ENCODE measurements at regions not wholly inside any gene's neighbourhood (a gene's known extent, or its start where the extent isn't known, plus 50 kb on each side); places are given as distances from the start of the nearest gene placed in this dataset.

- Histone ChIP-seq H3K4me3 (ENCODE audit: low read depth in 1 of 2, low read length in 1 of 2) (no peak overlapping the region), H3K36me3 (no peaks in the 10 kb centered on the region), H3K27me3 (peaks cover 11% of the 10 kb centered on the region), H3K9me3 (no peaks in the 10 kb centered on the region), H3K27ac (no peak overlapping the region), H3K4me1 (ENCODE audit: control insufficient read depth in 1 of 2, insufficient read depth in 1 of 2, low read depth in 1 of 2, low read length in 1 of 2) (no peaks in the 10 kb centered on the region)
- no peak for TF ChIP-seq CTCF (IDR thresholded peaks at IDR 0.05)
These were observed 267.8 kb downstream of the UTP18 start for GRCh38 chr17:51528111-51528510.

GRCh38 chr17:51533219-51533618 lies 272.9 kb downstream of the UTP18 start:
- TF ChIP-seq CTCF (IDR thresholded peaks at IDR 0.05): no peak
- Histone ChIP-seq H3K9me3 (no peaks in the 10 kb centered on the region), H3K4me3 (ENCODE audit: low read depth in 1 of 2, low read length in 1 of 2) (no peak overlapping the region), H3K27me3 (no peaks in the 10 kb centered on the region), H3K27ac (no peak overlapping the region), H3K36me3 (no peaks in the 10 kb centered on the region), H3K4me1 (ENCODE audit: control insufficient read depth in 1 of 2, insufficient read depth in 1 of 2, low read depth in 1 of 2, low read length in 1 of 2) (no peaks in the 10 kb centered on the region)

GRCh38 chr17:51533821-51534220 lies 273.5 kb downstream of the UTP18 start:
- TF ChIP-seq CTCF (IDR thresholded peaks at IDR 0.05): no peak
- no peaks in the 10 kb centered on the region for H3K9me3 ChIP-seq

GRCh38 chr17:51536627-51537026 lies 276.3 kb downstream of the UTP18 start:
- Histone ChIP-seq H3K4me3 (ENCODE audit: low read depth in 1 of 2, low read length in 1 of 2) (no peak overlapping the region), H3K27ac (no peak overlapping the region), H3K4me1 (ENCODE audit: control insufficient read depth in 1 of 2, insufficient read depth in 1 of 2, low read depth in 1 of 2, low read length in 1 of 2) (no peaks in the 10 kb centered on the region), H3K36me3 (no peaks in the 10 kb centered on the region), H3K27me3 (no peaks in the 10 kb centered on the region), H3K9me3 (no peaks in the 10 kb centered on the region)
- no peak for TF ChIP-seq CTCF (IDR thresholded peaks at IDR 0.05)

More at GRCh38 chr17:51533821-51534220, 273.5 kb downstream of the UTP18 start:
- Histone ChIP-seq H3K27ac (no peak overlapping the region), H3K36me3 (no peaks in the 10 kb centered on the region), H3K4me3 (ENCODE audit: low read depth in 1 of 2, low read length in 1 of 2) (no peak overlapping the region), H3K27me3 (no peaks in the 10 kb centered on the region), H3K4me1 (ENCODE audit: control insufficient read depth in 1 of 2, insufficient read depth in 1 of 2, low read depth in 1 of 2, low read length in 1 of 2) (no peaks in the 10 kb centered on the region)

- no peaks in the 10 kb centered on the region for H3K9me3 ChIP-seq
These were observed 277.7 kb downstream of the UTP18 start for GRCh38 chr17:51537996-51538550.

More at GRCh38 chr17:51537996-51538550, 277.7 kb downstream of the UTP18 start:
- no peak overlapping the region for H3K4me3 ChIP-seq (ENCODE audit: low read depth in 1 of 2, low read length in 1 of 2)
- no peak overlapping the region for H3K27ac ChIP-seq
- no peaks in the 10 kb centered on the region for H3K27me3 ChIP-seq
- H3K4me1 ChIP-seq (ENCODE audit: control insufficient read depth in 1 of 2, insufficient read depth in 1 of 2, low read depth in 1 of 2, low read length in 1 of 2): no peaks in the 10 kb centered on the region
- no peak for TF ChIP-seq CTCF (IDR thresholded peaks at IDR 0.05)
- H3K36me3 ChIP-seq: no peaks in the 10 kb centered on the region
